H1 (cell line): ENCODE measurements at regions not wholly inside any gene's neighbourhood (a gene's known extent, or its start where the extent isn't known, plus 50 kb on each side); places are given as distances from the start of the nearest gene placed in this dataset.

Source experiments
- CTCF ChIA-PET: fragments of 300-600 bp; sonication (Branson Sonifier 250); formaldehyde crosslinking; loops from one replicate; lab custom pipeline; 2021; ENCODE audit not compliant: partially characterized antibody; lab: Charles Lee
- POLR2A ChIA-PET: fragments of 300-600 bp; sonication (Branson Sonifier 250); formaldehyde crosslinking; loops from one replicate; lab custom pipeline; 2021; ENCODE audit warnings: inconsistent platforms; ENCODE audit not compliant: partially characterized antibody; lab: Charles Lee
- DNase-seq, 2 experiments: peaks; one replicate each; pipeline versions ENCODE4 v3.0.0 to v3.0.0-alpha.2; 2010 to 2022; ENCODE audit warnings: low spot score in 2 of 2, low read depth in 1 of 2, mixed read lengths in 1 of 2
- FAIRE-seq: peaks from 2 replicates; lab custom pipeline; 2011; peaks lifted over from hg19 to GRCh38; lab: Jason Lieb, UNC
- H2AFZ ChIP-seq: 2 replicates; pipeline ENCODE4 v1.8.1; 2012; ENCODE audit warnings: low read length, inconsistent platforms
- H2AK5ac ChIP-seq: 2 replicates; pipeline ENCODE4 v1.6.1; 2013; ENCODE audit warnings: low read depth, low read length
- H2BK120ac ChIP-seq: replicated peaks from 2 replicates; pipeline ENCODE3; 2013; ENCODE audit warnings: low read depth, low read length, inconsistent platforms
- H2BK12ac ChIP-seq: 2 replicates; pipeline ENCODE4 v1.6.1; 2013; ENCODE audit warnings: low read depth, low read length
- H2BK15ac ChIP-seq: 2 replicates; pipeline ENCODE4 v1.6.1; 2013; ENCODE audit warnings: low read length
- H2BK20ac ChIP-seq: 2 replicates; pipeline ENCODE4 v1.6.1; 2013; ENCODE audit warnings: low read length
- H2BK5ac ChIP-seq: 2 replicates; pipeline ENCODE4 v1.6.1; 2013; ENCODE audit warnings: low read depth, low read length
- H3K14ac ChIP-seq: 2 replicates; pipeline ENCODE4 v1.6.1; 2013; ENCODE audit warnings: inconsistent platforms; ENCODE audit not compliant: insufficient read length
- H3K18ac ChIP-seq: 2 replicates; pipeline ENCODE4 v1.6.1; 2013; ENCODE audit warnings: low read length; ENCODE audit errors: extremely low read depth
- H3K23ac ChIP-seq: 2 replicates; pipeline ENCODE4 v1.6.1; 2013; ENCODE audit warnings: inconsistent platforms; ENCODE audit not compliant: insufficient read length
- H3K23me2 ChIP-seq: 2 replicates; pipeline ENCODE4 v1.6.1; 2013; ENCODE audit warnings: low read depth, low read length
- H3K27ac ChIP-seq: 2 replicates; pipeline ENCODE4 v1.6.1; 2011; ENCODE audit warnings: low read depth, low read length, inconsistent platforms
- H3K27me3 ChIP-seq, 4 experiments: replicated peaks in 1 of 4; 1 replicate in 1 of 4; 2 replicates in 3 of 4; pipeline versions ENCODE4 v1.6.1 to v1.8.1; 2011 to 2013; ENCODE audit warnings: low read length in 3 of 4, mild to moderate bottlenecking in 3 of 4, inconsistent platforms in 2 of 4, mixed read lengths in 2 of 4, moderate library complexity in 1 of 4; ENCODE audit not compliant: control insufficient read depth in 3 of 4, insufficient read depth in 3 of 4; ENCODE audit errors: extremely low read depth in 1 of 4
- H3K36me3 ChIP-seq, 4 experiments: 2 replicates each; pipeline versions ENCODE4 v1.6.1 to v1.8.1; 2011 to 2013; ENCODE audit warnings: mild to moderate bottlenecking in 4 of 4, low read length in 3 of 4, moderate library complexity in 2 of 4, control low read depth in 1 of 4, inconsistent platforms in 1 of 4; ENCODE audit not compliant: insufficient read depth in 4 of 4, control insufficient read depth in 2 of 4
- H3K4ac ChIP-seq: replicated peaks from 2 replicates; pipeline ENCODE3; 2013; ENCODE audit warnings: low read length, low read depth, mixed read lengths, inconsistent platforms; ENCODE audit not compliant: insufficient read length
- H3K4me1 ChIP-seq, 4 experiments: replicated peaks in 1 of 4; 1 replicate in 1 of 4; 2 replicates in 3 of 4; pipeline versions ENCODE4 v1.6.1 to v1.8.1; 2011 to 2013; ENCODE audit warnings: low read length in 3 of 4, inconsistent platforms in 2 of 4, mixed read lengths in 1 of 4; ENCODE audit not compliant: insufficient read depth in 4 of 4, control insufficient read depth in 3 of 4
- H3K4me2 ChIP-seq, 2 experiments: 2 replicates each; pipeline versions ENCODE4 v1.6.1 to v1.8.1; 2011 to 2013; ENCODE audit warnings: low read depth in 2 of 2, low read length in 2 of 2, control low read depth in 1 of 2, inconsistent platforms in 1 of 2, mild to moderate bottlenecking in 1 of 2; ENCODE audit not compliant: insufficient read depth in 1 of 2
- H3K4me3 ChIP-seq, 4 experiments: fragments of 200-600, 300-600 bp in 1 of 4; sonication (generic), shearing (Covaris generic), sonication (Bioruptor Twin) in 1 of 4; 2 replicates each; pipeline versions ENCODE4 v1.5.1 to v1.8.1; 2011 to 2016; ENCODE audit warnings: low read length in 4 of 4, low read depth in 3 of 4, control low read depth in 2 of 4, inconsistent platforms in 2 of 4, mild to moderate bottlenecking in 2 of 4, mixed read lengths in 1 of 4, moderate library complexity in 1 of 4; ENCODE audit not compliant: insufficient read depth in 2 of 4; ENCODE audit errors: extremely low read depth in 1 of 4
- H3K56ac ChIP-seq: replicated peaks from 2 replicates; pipeline ENCODE3; 2013; ENCODE audit warnings: low read depth, mild to moderate bottlenecking, mixed read lengths, low read length, inconsistent platforms; ENCODE audit not compliant: insufficient read length
- H3K79me1 ChIP-seq: 2 replicates; pipeline ENCODE4 v1.6.1; 2013; ENCODE audit warnings: low read depth, low read length, control low read depth
- H3K79me2 ChIP-seq, 2 experiments: 2 replicates each; pipeline versions ENCODE4 v1.6.1 to v1.8.1; 2012 to 2013; ENCODE audit warnings: low read length in 2 of 2, mild to moderate bottlenecking in 2 of 2, inconsistent platforms in 1 of 2; ENCODE audit not compliant: insufficient read depth in 2 of 2, control insufficient read depth in 1 of 2
- H3K9ac ChIP-seq, 4 experiments: replicated peaks in 1 of 4; 1 replicate in 1 of 4; 2 replicates in 3 of 4; pipeline versions ENCODE4 v1.6.1 to v1.8.1; 2011 to 2013; ENCODE audit warnings: low read depth in 3 of 4, low read length in 3 of 4, control low read depth in 2 of 4, mild to moderate bottlenecking in 2 of 4, moderate library complexity in 2 of 4, inconsistent platforms in 1 of 4; ENCODE audit errors: extremely low read depth in 1 of 4
- H3K9me3 ChIP-seq, 2 experiments: 2 replicates each; pipeline versions ENCODE4 v1.6.1 to v1.8.1; 2012 to 2013; ENCODE audit warnings: mild to moderate bottlenecking in 2 of 2, moderate library complexity in 2 of 2, control low read depth in 1 of 2, inconsistent platforms in 1 of 2, low read depth in 1 of 2, low read length in 1 of 2, mixed read lengths in 1 of 2; ENCODE audit not compliant: insufficient read depth in 2 of 2
- H4K20me1 ChIP-seq, 2 experiments: replicated peaks in 1 of 2; 2 replicates each; pipeline versions ENCODE3 to v1.8.1; 2011 to 2013; ENCODE audit warnings: inconsistent platforms in 2 of 2, low read length in 2 of 2, mild to moderate bottlenecking in 1 of 2; ENCODE audit not compliant: insufficient read depth in 2 of 2, control insufficient read depth in 1 of 2
- H4K5ac ChIP-seq: 2 replicates; pipeline ENCODE4 v1.6.1; 2013; ENCODE audit warnings: low read length, low read depth, mixed read lengths, inconsistent platforms; ENCODE audit not compliant: insufficient read length
- H4K8ac ChIP-seq: 2 replicates; pipeline ENCODE4 v1.8.0; 2013; ENCODE audit warnings: mild to moderate bottlenecking, moderate library complexity, low read length, inconsistent platforms; ENCODE audit not compliant: insufficient read depth; ENCODE audit errors: extremely low read depth
- H4K91ac ChIP-seq: replicated peaks from 2 replicates; pipeline ENCODE3; 2013; ENCODE audit warnings: low read length, mixed read lengths, inconsistent platforms; ENCODE audit not compliant: insufficient read length
- WGBS, 2 experiments: shearing (Covaris generic) in 1 of 2; methylation state at CpG; one replicate each; pipeline versions ENCODE4 v1.1.6 to v1.1.7; 2013 to 2015; ENCODE audit warnings: low lambda C conversion rate in 2 of 2, mixed read lengths in 2 of 2, inconsistent platforms in 1 of 2, low coverage in 1 of 2, missing lambda C conversion rate in 1 of 2; ENCODE audit not compliant: insufficient replicate concordance in 2 of 2, insufficient coverage in 1 of 2, insufficient read length in 1 of 2; ENCODE audit errors: extremely low coverage in 1 of 2, missing lambda C conversion rate in 1 of 2; 5-methylcytosine and 5-hydroxymethylcytosine counted together

DNA sequence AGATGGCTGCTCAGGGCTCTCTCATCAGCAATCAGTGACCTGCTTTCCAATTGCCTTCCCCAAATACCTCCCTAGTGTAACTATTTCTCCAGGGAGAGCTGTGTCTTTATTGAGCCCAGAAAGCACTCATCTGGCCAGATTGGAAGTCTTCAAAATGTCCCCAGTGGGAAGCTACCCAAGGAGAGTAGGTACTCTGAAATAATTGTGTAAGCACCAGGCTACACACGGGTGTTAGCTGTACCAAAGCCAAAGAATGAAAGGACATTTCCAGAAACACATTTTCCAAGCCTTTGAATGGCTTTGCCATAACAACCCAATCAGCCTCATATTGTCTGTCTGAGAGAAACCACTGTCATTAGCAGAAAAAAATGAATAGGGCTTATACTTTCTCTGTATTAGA lies 318.8 kb downstream of the FAM170A start:
- Histone ChIP-seq H3K4me1 (peaks cover 2 to 12% (median 6%) of the 10 kb centered on the region in 4 experiments; a peak in 2 of 7 replicates), H3K23ac (no peak overlapping the region), H2AK5ac (no peak overlapping the region), H4K5ac (no peak overlapping the region), H2BK5ac (no peak overlapping the region), H4K20me1 (no peaks in the 10 kb centered on the region), H2AFZ (0 out of 2 replicates have a peak overlapping the region, but pooled peaks have one; percentile 26), H3K9ac (no peak overlapping the region), H3K18ac (no peak overlapping the region), H3K56ac (no peak overlapping the region), H3K4me2 (no peak overlapping the region), H3K36me3 (no peaks in the 10 kb centered on the region), H3K27me3 (no peaks in the 10 kb centered on the region), H3K9me3 (no peaks in the 10 kb centered on the region), H3K79me2 (no peaks in the 10 kb centered on the region), H3K23me2 (no peaks in the 10 kb centered on the region), H3K79me1 (no peaks in the 10 kb centered on the region), H2BK12ac (peak overlapping the region; percentile 83), H3K14ac (no peak overlapping the region), H2BK20ac (no peak overlapping the region), H2BK120ac (peak overlapping the region; percentile 64), H3K4ac (no peak overlapping the region), H3K4me3 (no peak overlapping the region), H4K8ac (no peak overlapping the region), H4K91ac (no peak overlapping the region), H2BK15ac (0 out of 2 replicates have a peak overlapping the region, but pooled peaks have one; percentile 81), H3K27ac (no peak overlapping the region)
- CTCF ChIA-PET, result no interaction called here
- FAIRE-seq (no peak), DNase-seq (no peak)
- 85% methylated on average over 1 of the region's 1 CpG; no CpG with 5 or more reads in 1 of the 2 experiments for whole genome bisulfite sequencing, 2 experiments
- POLR2A ChIA-PET, result no interaction called here
